ENCODE measurements at regions not wholly inside any gene's neighbourhood (a gene's known extent, or its start where the extent isn't known, plus 50 kb on each side); places are given as distances from the start of the nearest gene placed in this dataset.

- TF ChIP-seq, protein P1, sequence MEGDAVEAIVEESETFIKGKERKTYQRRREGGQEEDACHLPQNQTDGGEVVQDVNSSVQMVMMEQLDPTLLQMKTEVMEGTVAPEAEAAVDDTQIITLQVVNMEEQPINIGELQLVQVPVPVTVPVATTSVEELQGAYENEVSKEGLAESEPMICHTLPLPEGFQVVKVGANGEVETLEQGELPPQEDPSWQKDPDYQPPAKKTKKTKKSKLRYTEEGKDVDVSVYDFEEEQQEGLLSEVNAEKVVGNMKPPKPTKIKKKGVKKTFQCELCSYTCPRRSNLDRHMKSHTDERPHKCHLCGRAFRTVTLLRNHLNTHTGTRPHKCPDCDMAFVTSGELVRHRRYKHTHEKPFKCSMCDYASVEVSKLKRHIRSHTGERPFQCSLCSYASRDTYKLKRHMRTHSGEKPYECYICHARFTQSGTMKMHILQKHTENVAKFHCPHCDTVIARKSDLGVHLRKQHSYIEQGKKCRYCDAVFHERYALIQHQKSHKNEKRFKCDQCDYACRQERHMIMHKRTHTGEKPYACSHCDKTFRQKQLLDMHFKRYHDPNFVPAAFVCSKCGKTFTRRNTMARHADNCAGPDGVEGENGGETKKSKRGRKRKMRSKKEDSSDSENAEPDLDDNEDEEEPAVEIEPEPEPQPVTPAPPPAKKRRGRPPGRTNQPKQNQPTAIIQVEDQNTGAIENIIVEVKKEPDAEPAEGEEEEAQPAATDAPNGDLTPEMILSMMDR (IDR thresholded peaks at IDR 0.05), result no peak
- no peak for TF ChIP-seq POLR2AphosphoS5 (IDR thresholded peaks at IDR 0.05; ENCODE audit: insufficient read depth in 1 of 2, low read depth in 1 of 2)
- TF ChIP-seq POLR2A (IDR thresholded peaks at IDR 0.05), result no peak
Observed at GRCh38 chr5:30502277-30502676, 691.2 kb upstream of the CDH6 start.
